CD4-positive, alpha-beta T cell treated with Interleukin-15 for 1 hour (primary cell): ENCODE measurements at regions not wholly inside any gene's neighbourhood (a gene's known extent, or its start where the extent isn't known, plus 50 kb on each side); places are given as distances from the start of the nearest gene placed in this dataset.

ENCODE experiments used
- DNase-seq: peaks from one replicate; pipeline ENCODE4 v3.0.0-alpha.2; 2020

- DNase-seq, result no peak
Measured at GRCh38 chr14:94922595-94923239, 152.8 kb upstream of the GSC start.

GRCh38 chr14:94921882-94922585, 152.1 kb upstream of the GSC start:
- no peak for DNase-seq

- DNase-seq, result no peak
Measured at GRCh38 chr14:94921456-94921855, 151.5 kb upstream of the GSC start.

- DNase-seq, result no peak
Measured at GRCh38 chr14:94919896-94920295, 150.0 kb upstream of the GSC start.

GRCh38 chr14:94918896-94919295, 149.0 kb upstream of the GSC start:
- DNase-seq, result no peak

- no peak for DNase-seq
Measured at GRCh38 chr14:94917041-94917600, 147.2 kb upstream of the GSC start.

- DNase-seq, result no peak
Measured at GRCh38 chr14:94914191-94914590, 144.3 kb upstream of the GSC start.

GRCh38 chr14:94907626-94908261, 137.8 kb upstream of the GSC start:
- DNase-seq, result no peak

- DNase-seq, result no peak
Measured at GRCh38 chr14:94906991-94907587, 137.2 kb upstream of the GSC start.

GRCh38 chr14:94906577-94906976, 136.7 kb upstream of the GSC start:
- DNase-seq, result no peak

GRCh38 chr14:94904636-94905035, 134.7 kb upstream of the GSC start:
- no peak for DNase-seq

- no peak for DNase-seq
Measured at GRCh38 chr14:94903883-94904282, 134.0 kb upstream of the GSC start.

- no peak for DNase-seq
Measured at GRCh38 chr14:94903338-94903737, 133.4 kb upstream of the GSC start.

GRCh38 chr14:94897561-94897960, 127.6 kb upstream of the GSC start:
- DNase-seq, result no peak

GRCh38 chr14:94897082-94897481, 127.2 kb upstream of the GSC start:
- no peak for DNase-seq

GRCh38 chr14:94893411-94894160, 123.7 kb upstream of the GSC start:
- DNase-seq, result no peak

GRCh38 chr14:94890785-94891184, 120.9 kb upstream of the GSC start:
- no peak for DNase-seq

GRCh38 chr14:94889520-94890312, 119.8 kb upstream of the GSC start:
- no peak for DNase-seq

GRCh38 chr14:94888121-94888520, 118.2 kb upstream of the GSC start:
- no peak for DNase-seq

- no peak for DNase-seq
Measured at GRCh38 chr14:94887591-94887990, 117.7 kb upstream of the GSC start.

GRCh38 chr14:94886931-94887330, 117.0 kb upstream of the GSC start:
- no peak for DNase-seq
